ENCODE measurements at regions not wholly inside any gene's neighbourhood (a gene's known extent, or its start where the extent isn't known, plus 50 kb on each side); places are given as distances from the start of the nearest gene placed in this dataset.

- TF ChIP-seq CTCF (IDR thresholded peaks at IDR 0.05) (no peak), POLR2A (IDR thresholded peaks at IDR 0.05) (no peak)
These were observed 717.9 kb upstream of the WWC1 start for GRCh38 chr5:167573370-167574127.

Measured in transverse colon (tissue), 3 donors.